ENCODE measurements at regions not wholly inside any gene's neighbourhood (a gene's known extent, or its start where the extent isn't known, plus 50 kb on each side); places are given as distances from the start of the nearest gene placed in this dataset.

- Histone ChIP-seq H3K9me2 (no peaks in the 10 kb centered on the region), H3K4me2 (no peak overlapping the region), H3K9me3 (no peaks in the 10 kb centered on the region), H3K79me2 (ENCODE audit: insufficient read depth) (no peaks in the 10 kb centered on the region), H3K9ac (no peak overlapping the region), H3K27me3 (ENCODE audit: insufficient read depth) (no peaks in the 10 kb centered on the region; the same call in 1 of the 2 replicates), H4K20me1 (ENCODE audit: insufficient read depth) (no peaks in the 10 kb centered on the region), H2AFZ (ENCODE audit: low read depth) (no peak overlapping the region), H3K4me3 (ENCODE audit: low read depth in 2 of 2, low read length in 1 of 2) (no peak overlapping the region), H3K4me1 (ENCODE audit: control insufficient read depth in 1 of 2, insufficient read depth in 2 of 2, low read depth in 1 of 2, low read length in 1 of 2) (peaks cover 0 to 6% of the 10 kb centered on the region in 2 experiments; a peak in 2 of 4 replicates), H3F3A (replicated peaks; ENCODE audit: insufficient read depth) (no peaks in the 10 kb centered on the region), H3K27ac (ENCODE audit: low read depth in 2 of 2, low read length in 1 of 2) (no peak overlapping the region), H3K36me3 (replicated peaks in 1 of 2; ENCODE audit: control insufficient read depth in 1 of 2, insufficient read depth in 2 of 2, low read length in 1 of 2) (no peaks in the 10 kb centered on the region)
- no peak for DNase-seq
- ChIA-PET CTCF (interaction anchor here (1.2 to 3.7 kb wide), 3 partner anchors 11 to 290 kb away, joined by 3 to 13 read pairs (median 3); no protein-coding TSS in a partner anchor), POLR2A (no interaction called here)
- 57% methylated on average over 4 of the region's 4 CpGs for WGBS (ENCODE audit: low lambda C conversion rate)
- TF ChIP-seq JUND (IDR thresholded peaks at IDR 0.05) (no peak), PBX3 (IDR thresholded peaks at IDR 0.05) (no peak), ELF1 (IDR thresholded peaks at IDR 0.05) (no peak), RFX5 (IDR thresholded peaks at IDR 0.05; ENCODE audit: low read length) (no peak), EP300 (IDR thresholded peaks at IDR 0.05; ENCODE audit: borderline replicate concordance in 1 of 2, low read depth in 1 of 2, low read length in 1 of 2) (no peak), GABPA (IDR thresholded peaks at IDR 0.05; ENCODE audit: low read depth) (no peak), SMC3 (IDR thresholded peaks at IDR 0.05; ENCODE audit: low read depth, low read length) (no peak), TEAD4 (IDR thresholded peaks at IDR 0.05; ENCODE audit: borderline replicate concordance, insufficient read depth) (no peak)
- TF ChIP-seq, protein P1, sequence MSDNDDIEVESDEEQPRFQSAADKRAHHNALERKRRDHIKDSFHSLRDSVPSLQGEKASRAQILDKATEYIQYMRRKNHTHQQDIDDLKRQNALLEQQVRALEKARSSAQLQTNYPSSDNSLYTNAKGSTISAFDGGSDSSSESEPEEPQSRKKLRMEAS (IDR thresholded peaks at IDR 0.05; ENCODE audit: low read depth) = no peak
Observed at GRCh38 chr11:95522874-95523273, 266.7 kb downstream of the FAM76B start.

DNA sequence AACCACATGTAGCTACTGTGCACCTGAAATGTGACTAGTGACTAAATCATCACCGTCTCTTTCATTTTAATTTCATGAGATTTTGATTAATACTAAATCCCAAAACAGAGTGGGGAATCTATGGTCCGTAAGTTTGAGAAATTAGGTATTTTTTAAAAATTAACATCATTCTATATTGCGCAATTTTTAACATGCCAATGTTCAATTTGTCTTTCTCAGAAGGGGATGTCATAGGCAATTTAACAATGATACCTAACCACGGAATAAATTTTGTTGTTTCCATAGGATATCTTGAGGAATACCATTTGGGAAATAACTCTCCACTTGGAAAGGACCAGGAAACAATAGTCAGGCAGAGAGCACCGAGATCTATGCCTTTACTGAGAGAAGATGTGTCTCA, 267.7 kb downstream of the FAM76B start:
- H3K36me3 ChIP-seq (replicated peaks in 1 of 2; ENCODE audit: control insufficient read depth in 1 of 2, insufficient read depth in 2 of 2, low read length in 1 of 2) = no peaks in the 10 kb centered on the region
- DNase-seq = no peak
- no peaks in the 10 kb centered on the region for H4K20me1 ChIP-seq (ENCODE audit: insufficient read depth)
- H3K9me3 ChIP-seq = no peaks in the 10 kb centered on the region
- TF ChIP-seq RXRA (IDR thresholded peaks at IDR 0.05; ENCODE audit: borderline replicate concordance, low read depth) = no peak
- TF ChIP-seq TAF1 (IDR thresholded peaks at IDR 0.05; ENCODE audit: borderline replicate concordance, low read depth, low read length) = no peak
- TF ChIP-seq NRF1 (IDR thresholded peaks at IDR 0.05; ENCODE audit: low read depth, low read length) = no peak
- no peak for TF ChIP-seq GATA2 (CRISPR knock-in tag; IDR thresholded peaks at IDR 0.05)
- TF ChIP-seq, protein P2, sequence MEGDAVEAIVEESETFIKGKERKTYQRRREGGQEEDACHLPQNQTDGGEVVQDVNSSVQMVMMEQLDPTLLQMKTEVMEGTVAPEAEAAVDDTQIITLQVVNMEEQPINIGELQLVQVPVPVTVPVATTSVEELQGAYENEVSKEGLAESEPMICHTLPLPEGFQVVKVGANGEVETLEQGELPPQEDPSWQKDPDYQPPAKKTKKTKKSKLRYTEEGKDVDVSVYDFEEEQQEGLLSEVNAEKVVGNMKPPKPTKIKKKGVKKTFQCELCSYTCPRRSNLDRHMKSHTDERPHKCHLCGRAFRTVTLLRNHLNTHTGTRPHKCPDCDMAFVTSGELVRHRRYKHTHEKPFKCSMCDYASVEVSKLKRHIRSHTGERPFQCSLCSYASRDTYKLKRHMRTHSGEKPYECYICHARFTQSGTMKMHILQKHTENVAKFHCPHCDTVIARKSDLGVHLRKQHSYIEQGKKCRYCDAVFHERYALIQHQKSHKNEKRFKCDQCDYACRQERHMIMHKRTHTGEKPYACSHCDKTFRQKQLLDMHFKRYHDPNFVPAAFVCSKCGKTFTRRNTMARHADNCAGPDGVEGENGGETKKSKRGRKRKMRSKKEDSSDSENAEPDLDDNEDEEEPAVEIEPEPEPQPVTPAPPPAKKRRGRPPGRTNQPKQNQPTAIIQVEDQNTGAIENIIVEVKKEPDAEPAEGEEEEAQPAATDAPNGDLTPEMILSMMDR (IDR thresholded peaks at IDR 0.05) = no peak
- TF ChIP-seq RCOR1 (IDR thresholded peaks at IDR 0.05; ENCODE audit: low read length) = no peak
- peaks cover 0 to 6% of the 10 kb centered on the region in 2 experiments; a peak in 2 of 4 replicates for H3K4me1 ChIP-seq (ENCODE audit: control insufficient read depth in 1 of 2, insufficient read depth in 2 of 2, low read depth in 1 of 2, low read length in 1 of 2)
- no peak overlapping the region for H3K4me2 ChIP-seq
- H3K27ac ChIP-seq (ENCODE audit: low read depth in 2 of 2, low read length in 1 of 2) = no peak overlapping the region
- no peak overlapping the region for H2AFZ ChIP-seq (ENCODE audit: low read depth)
- POLR2A ChIA-PET = no interaction called here
- no peaks in the 10 kb centered on the region for H3K9me2 ChIP-seq
- H3F3A ChIP-seq (replicated peaks; ENCODE audit: insufficient read depth) = no peaks in the 10 kb centered on the region
- no peaks in the 10 kb centered on the region for H3K79me2 ChIP-seq (ENCODE audit: insufficient read depth)
- WGBS (ENCODE audit: low lambda C conversion rate) = 42% methylated on average over 5 of the region's 5 CpGs
- no peak overlapping the region for H3K4me3 ChIP-seq (ENCODE audit: low read depth in 2 of 2, low read length in 1 of 2)
- H3K27me3 ChIP-seq (ENCODE audit: insufficient read depth) = no peaks in the 10 kb centered on the region; the same call in 1 of the 2 replicates
- H3K9ac ChIP-seq = no peak overlapping the region
- CTCF ChIA-PET = interaction anchor here (0.8 to 3.7 kb wide), 3 partner anchors 14 to 289 kb away, joined by 3 to 13 read pairs (median 3); no protein-coding TSS in a partner anchor
